ENCODE measurements at regions not wholly inside any gene's neighbourhood (a gene's known extent, or its start where the extent isn't known, plus 50 kb on each side); places are given as distances from the start of the nearest gene placed in this dataset.

GRCh38 chr6:87968435-87969278 lies 79.0 kb upstream of the SPACA1 start:
- TF ChIP-seq CSDC2 (CRISPR knock-in tag; IDR thresholded peaks at IDR 0.05), result no peak
- TF ChIP-seq ZFP30 (CRISPR knock-in tag; IDR thresholded peaks at IDR 0.05), result no peak
- TF ChIP-seq TSHZ2 (CRISPR knock-in tag; IDR thresholded peaks at IDR 0.05), result no peak
- TF ChIP-seq ZNF70 (CRISPR knock-in tag; IDR thresholded peaks at IDR 0.05), result no peak
- ATAC-seq, result peak; percentile 89

- no peak for ATAC-seq
- no peak for TF ChIP-seq SNAI2 (CRISPR knock-in tag; IDR thresholded peaks at IDR 0.05)
- no peak for TF ChIP-seq GLIS3 (CRISPR knock-in tag; IDR thresholded peaks at IDR 0.05)
- TF ChIP-seq ZFP30 (CRISPR knock-in tag; IDR thresholded peaks at IDR 0.05), result no peak
- TF ChIP-seq TOX (CRISPR knock-in tag; IDR thresholded peaks at IDR 0.05; ENCODE audit: borderline replicate concordance), result no peak
- no peak for TF ChIP-seq TSHZ2 (CRISPR knock-in tag; IDR thresholded peaks at IDR 0.05)
- TF ChIP-seq OSR1 (CRISPR knock-in tag; IDR thresholded peaks at IDR 0.05), result no peak
- no peak for TF ChIP-seq ZNF8 (CRISPR knock-in tag; IDR thresholded peaks at IDR 0.05)
- no peak for TF ChIP-seq CSDC2 (CRISPR knock-in tag; IDR thresholded peaks at IDR 0.05)
- TF ChIP-seq BACH2 (CRISPR knock-in tag; IDR thresholded peaks at IDR 0.05; ENCODE audit: borderline replicate concordance), result no peak
- no peak for TF ChIP-seq RARB (CRISPR knock-in tag; IDR thresholded peaks at IDR 0.05)
- TF ChIP-seq CREB5 (CRISPR knock-in tag; IDR thresholded peaks at IDR 0.05; ENCODE audit: low read depth), result no peak
- no peak for TF ChIP-seq PPARA (CRISPR knock-in tag; IDR thresholded peaks at IDR 0.05; ENCODE audit: borderline replicate concordance)
- no peak for TF ChIP-seq ISL1 (CRISPR knock-in tag; IDR thresholded peaks at IDR 0.05)
- TF ChIP-seq ZFP3 (CRISPR knock-in tag; IDR thresholded peaks at IDR 0.05), result no peak
- no peak for TF ChIP-seq ZC3H10 (CRISPR knock-in tag; IDR thresholded peaks at IDR 0.05)
- TF ChIP-seq PATZ1 (CRISPR knock-in tag; IDR thresholded peaks at IDR 0.05; ENCODE audit: borderline replicate concordance), result no peak
- no peak for TF ChIP-seq ZNF565 (CRISPR knock-in tag; conservative IDR thresholded peaks at IDR 0.05; ENCODE audit: low read depth)
- no peak for TF ChIP-seq ESRRG (CRISPR knock-in tag; IDR thresholded peaks at IDR 0.05)
- TF ChIP-seq CSRNP3 (CRISPR knock-in tag; IDR thresholded peaks at IDR 0.05), result no peak
Measured at GRCh38 chr6:87965806-87966205, 81.8 kb upstream of the SPACA1 start.
